IgD-negative memory B cell (primary cell): ENCODE measurements at regions not wholly inside any gene's neighbourhood (a gene's known extent, or its start where the extent isn't known, plus 50 kb on each side); places are given as distances from the start of the nearest gene placed in this dataset.
"Not testable (repeated sequence)": the region's sequence is repeated elsewhere in the genome, so short reads cannot be mapped to it uniquely, and the experiment has no call there.

Experiments used
- H3K27ac Mint-ChIP-seq, 3 donors: one replicate each; pipeline ENCODE4 v1.8.0; 2020 to 2022; ENCODE audit warnings: mild to moderate bottlenecking in 3 of 3, mixed read lengths in 3 of 3, moderate library complexity in 1 of 3
- H3K27me3 Mint-ChIP-seq: one replicate; pipeline ENCODE4 v1.8.0; 2021; ENCODE audit warnings: mixed read lengths
- H3K36me3 Mint-ChIP-seq: one replicate; pipeline ENCODE4 v1.8.0; 2020; ENCODE audit warnings: mild to moderate bottlenecking, mixed read lengths
- H3K4me1 Mint-ChIP-seq, 3 donors: one replicate each; pipeline ENCODE4 v1.8.0; 2020 to 2022; ENCODE audit warnings: mixed read lengths in 3 of 3, mild to moderate bottlenecking in 1 of 3
- H3K4me3 Mint-ChIP-seq, 4 donors: one replicate each; pipeline ENCODE4 v1.8.0; 2020 to 2022; ENCODE audit warnings: mild to moderate bottlenecking in 4 of 4, mixed read lengths in 4 of 4, moderate library complexity in 3 of 4
- H3K9me3 Mint-ChIP-seq, 3 donors: one replicate each; pipeline ENCODE4 v1.8.0; 2020 to 2021; ENCODE audit warnings: mixed read lengths in 3 of 3, mild to moderate bottlenecking in 1 of 3

GRCh38 chr14:44768935-44769334, 192.8 kb downstream of the KLHL28 start:
- peaks cover 0 to 3% (median 1%) of the 10 kb centered on the region in 3 donors for H3K9me3 Mint-ChIP-seq
- no peak overlapping the region for H3K27ac Mint-ChIP-seq
- no peaks in the 10 kb centered on the region for H3K27me3 Mint-ChIP-seq
- H3K36me3 Mint-ChIP-seq, result no peaks in the 10 kb centered on the region
- no peaks in the 10 kb centered on the region for H3K4me1 Mint-ChIP-seq
- H3K4me3 Mint-ChIP-seq, result no peak overlapping the region

GRCh38 chr14:44767646-44768173, 194.0 kb downstream of the KLHL28 start:
- no peaks in the 10 kb centered on the region for H3K36me3 Mint-ChIP-seq
- peaks cover 0 to 1% (median under 1%) of the 10 kb centered on the region in 3 donors for H3K9me3 Mint-ChIP-seq
- no peaks in the 10 kb centered on the region for H3K27me3 Mint-ChIP-seq
- no peak overlapping the region for H3K27ac Mint-ChIP-seq
- no peaks in the 10 kb centered on the region for H3K4me1 Mint-ChIP-seq
- H3K4me3 Mint-ChIP-seq, result no peak overlapping the region

GRCh38 chr14:44766285-44766684, 195.5 kb downstream of the KLHL28 start:
- H3K36me3 Mint-ChIP-seq, result no peaks in the 10 kb centered on the region
- no peaks in the 10 kb centered on the region for H3K4me1 Mint-ChIP-seq
- H3K4me3 Mint-ChIP-seq, result no peak overlapping the region
- peaks cover 2% of the 10 kb centered on the region for H3K27me3 Mint-ChIP-seq
- H3K27ac Mint-ChIP-seq, result no peak overlapping the region
- peaks cover 0 to 3% (median 0%) of the 10 kb centered on the region in 3 donors for H3K9me3 Mint-ChIP-seq

GRCh38 chr14:44763356-44763755, 198.4 kb downstream of the KLHL28 start:
- H3K27me3 Mint-ChIP-seq, result peaks cover 2% of the 10 kb centered on the region
- peaks cover 0 to 3% (median 0%) of the 10 kb centered on the region in 3 donors for H3K9me3 Mint-ChIP-seq
- no peaks in the 10 kb centered on the region for H3K36me3 Mint-ChIP-seq
- no peaks in the 10 kb centered on the region for H3K4me1 Mint-ChIP-seq
- no peak overlapping the region for H3K4me3 Mint-ChIP-seq
- H3K27ac Mint-ChIP-seq, result no peak overlapping the region

- H3K27me3 Mint-ChIP-seq, result peaks cover 2% of the 10 kb centered on the region
- peaks cover 0 to 3% (median 0%) of the 10 kb centered on the region in 3 donors for H3K9me3 Mint-ChIP-seq
- H3K36me3 Mint-ChIP-seq, result no peaks in the 10 kb centered on the region
- no peaks in the 10 kb centered on the region for H3K4me1 Mint-ChIP-seq
- H3K27ac Mint-ChIP-seq, result no peak overlapping the region
- no peak overlapping the region for H3K4me3 Mint-ChIP-seq
Measured at GRCh38 chr14:44759277-44759676, 202.5 kb downstream of the KLHL28 start.

GRCh38 chr14:44756554-44756953, 205.2 kb downstream of the KLHL28 start:
- H3K27me3 Mint-ChIP-seq, result no peaks in the 10 kb centered on the region
- H3K4me1 Mint-ChIP-seq, result no peaks in the 10 kb centered on the region
- H3K36me3 Mint-ChIP-seq, result no peaks in the 10 kb centered on the region
- peaks cover 0 to under 1% (median 0%) of the 10 kb centered on the region in 3 donors for H3K9me3 Mint-ChIP-seq
- H3K4me3 Mint-ChIP-seq, result no peak overlapping the region
- H3K27ac Mint-ChIP-seq, result no peak overlapping the region

- Mint-ChIP-seq H3K4me3 (no peak overlapping the region), H3K36me3 (no peaks in the 10 kb centered on the region), H3K9me3 (peaks cover 0 to 6% (median 4%) of the 10 kb centered on the region in 3 donors), H3K27ac (no peak overlapping the region), H3K4me1 (no peaks in the 10 kb centered on the region), H3K27me3 (peaks cover 2% of the 10 kb centered on the region)
Measured at GRCh38 chr14:44745371-44745770, 216.4 kb downstream of the KLHL28 start.

- no peak overlapping the region for H3K4me3 Mint-ChIP-seq
- peaks cover 2% of the 10 kb centered on the region for H3K27me3 Mint-ChIP-seq
- H3K27ac Mint-ChIP-seq, result no peak overlapping the region
- peaks cover 0 to 3% (median 2%) of the 10 kb centered on the region in 3 donors for H3K9me3 Mint-ChIP-seq
- no peaks in the 10 kb centered on the region for H3K36me3 Mint-ChIP-seq
- H3K4me1 Mint-ChIP-seq, result no peaks in the 10 kb centered on the region
Measured at GRCh38 chr14:44742202-44742601, 219.5 kb downstream of the KLHL28 start.

- H3K27ac Mint-ChIP-seq, result no peak overlapping the region
- H3K27me3 Mint-ChIP-seq, result no peaks in the 10 kb centered on the region
- H3K4me1 Mint-ChIP-seq, result no peaks in the 10 kb centered on the region
- H3K36me3 Mint-ChIP-seq, result no peaks in the 10 kb centered on the region
- peaks cover 0 to 3% (median 2%) of the 10 kb centered on the region in 3 donors for H3K9me3 Mint-ChIP-seq
- no peak overlapping the region for H3K4me3 Mint-ChIP-seq
Measured at GRCh38 chr14:44741431-44741830, 220.3 kb downstream of the KLHL28 start.

- H3K27me3 Mint-ChIP-seq, result no peaks in the 10 kb centered on the region
- H3K9me3 Mint-ChIP-seq, result peaks cover 0 to 2% (median 0%) of the 10 kb centered on the region in 3 donors
- no peak overlapping the region for H3K4me3 Mint-ChIP-seq
- no peak overlapping the region for H3K27ac Mint-ChIP-seq
- H3K4me1 Mint-ChIP-seq, result no peaks in the 10 kb centered on the region
- H3K36me3 Mint-ChIP-seq, result no peaks in the 10 kb centered on the region
Measured at GRCh38 chr14:44736326-44736725, 225.4 kb downstream of the KLHL28 start.

- Mint-ChIP-seq H3K4me3 (no peak overlapping the region), H3K9me3 (no peaks in the 10 kb centered on the region), H3K27ac (no peak overlapping the region), H3K36me3 (no peaks in the 10 kb centered on the region), H3K27me3 (no peaks in the 10 kb centered on the region), H3K4me1 (no peaks in the 10 kb centered on the region)
Measured at GRCh38 chr14:44732144-44732543, 225.1 kb upstream of the FSCB start.

GRCh38 chr14:44730860-44731259, 223.8 kb upstream of the FSCB start:
- Mint-ChIP-seq H3K36me3 (no peaks in the 10 kb centered on the region), H3K4me3 (no peak overlapping the region), H3K27ac (no peak overlapping the region), H3K4me1 (no peaks in the 10 kb centered on the region), H3K27me3 (no peaks in the 10 kb centered on the region), H3K9me3 (no peaks in the 10 kb centered on the region)

GRCh38 chr14:44721395-44721794, 214.3 kb upstream of the FSCB start:
- not testable (repeated sequence) for H3K4me3 Mint-ChIP-seq, H3K27ac Mint-ChIP-seq, H3K4me1 Mint-ChIP-seq, H3K27me3 Mint-ChIP-seq, H3K36me3 Mint-ChIP-seq
- peaks cover 0 to 16% (median 8%) of the 10 kb centered on the region in 3 donors for H3K9me3 Mint-ChIP-seq

- H3K27ac Mint-ChIP-seq, result no peak overlapping the region
- no peaks in the 10 kb centered on the region for H3K36me3 Mint-ChIP-seq
- no peaks in the 10 kb centered on the region for H3K27me3 Mint-ChIP-seq
- H3K9me3 Mint-ChIP-seq, result peaks cover 0 to 16% (median 8%) of the 10 kb centered on the region in 3 donors
- no peak overlapping the region for H3K4me3 Mint-ChIP-seq
- no peaks in the 10 kb centered on the region for H3K4me1 Mint-ChIP-seq
Measured at GRCh38 chr14:44720707-44721106, 213.6 kb upstream of the FSCB start.

GRCh38 chr14:44712024-44712815, 205.1 kb upstream of the FSCB start:
- H3K27me3 Mint-ChIP-seq, result no peaks in the 10 kb centered on the region
- no peak overlapping the region for H3K27ac Mint-ChIP-seq
- no peaks in the 10 kb centered on the region for H3K36me3 Mint-ChIP-seq
- H3K4me1 Mint-ChIP-seq, result peaks cover 0 to 1% (median 0%) of the 10 kb centered on the region in 3 donors
- H3K4me3 Mint-ChIP-seq, result no peak overlapping the region
- H3K9me3 Mint-ChIP-seq, result peaks cover 0 to 4% (median 0%) of the 10 kb centered on the region in 3 donors
